ENCODE measurements at regions not wholly inside any gene's neighbourhood (a gene's known extent, or its start where the extent isn't known, plus 50 kb on each side); places are given as distances from the start of the nearest gene placed in this dataset.

DNA sequence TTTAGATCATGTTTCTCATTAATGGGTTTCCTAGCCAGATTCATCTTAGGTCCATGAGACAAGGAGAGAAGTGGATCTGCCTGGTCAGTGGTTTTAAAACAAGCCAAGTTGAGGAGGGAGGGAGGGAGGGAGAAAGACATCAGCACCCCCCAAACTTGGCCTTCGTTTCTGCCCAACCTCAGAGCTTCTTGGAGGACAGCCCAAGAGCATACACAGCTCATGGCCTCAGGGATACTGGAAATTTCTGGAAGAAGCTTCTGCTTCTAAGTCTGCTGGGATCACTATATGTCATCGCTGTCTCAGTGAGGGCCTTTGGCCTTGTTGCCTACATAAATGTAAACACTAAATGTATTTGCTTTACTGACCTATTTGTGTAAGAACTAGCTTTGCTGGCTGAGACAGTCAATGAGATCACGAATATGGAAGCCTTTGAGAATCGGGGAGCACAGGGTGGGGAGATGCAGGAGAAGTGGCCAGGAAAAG, 375.1 kb downstream of the BUD13 start (continued):
- no peak for TF ChIP-seq NFKB2 (CRISPR knock-in tag; IDR thresholded peaks at IDR 0.05; ENCODE audit: borderline replicate concordance)
- 0 out of 2 replicates have a peak, but pooled peaks have one; percentile 16 for TF ChIP-seq DPF2 (CRISPR knock-in tag; IDR thresholded peaks at IDR 0.05; ENCODE audit: borderline replicate concordance, low read depth)
- peak; percentile 100 for TF ChIP-seq ZNF614 (CRISPR knock-in tag; IDR thresholded peaks at IDR 0.05; ENCODE audit: borderline replicate concordance)
- TF ChIP-seq FOXP1 (IDR thresholded peaks at IDR 0.05) = no peak
- peak; percentile 67; the same call in 1 of the 2 replicates for TF ChIP-seq FOXP1 (CRISPR knock-in tag; IDR thresholded peaks at IDR 0.05)
- TF ChIP-seq STAT5B (CRISPR knock-in tag; IDR thresholded peaks at IDR 0.05) = no peak
- TF ChIP-seq KLF13 (CRISPR knock-in tag; IDR thresholded peaks at IDR 0.05) = no peak
- TF ChIP-seq, protein P1, sequence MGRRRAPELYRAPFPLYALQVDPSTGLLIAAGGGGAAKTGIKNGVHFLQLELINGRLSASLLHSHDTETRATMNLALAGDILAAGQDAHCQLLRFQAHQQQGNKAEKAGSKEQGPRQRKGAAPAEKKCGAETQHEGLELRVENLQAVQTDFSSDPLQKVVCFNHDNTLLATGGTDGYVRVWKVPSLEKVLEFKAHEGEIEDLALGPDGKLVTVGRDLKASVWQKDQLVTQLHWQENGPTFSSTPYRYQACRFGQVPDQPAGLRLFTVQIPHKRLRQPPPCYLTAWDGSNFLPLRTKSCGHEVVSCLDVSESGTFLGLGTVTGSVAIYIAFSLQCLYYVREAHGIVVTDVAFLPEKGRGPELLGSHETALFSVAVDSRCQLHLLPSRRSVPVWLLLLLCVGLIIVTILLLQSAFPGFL (CRISPR knock-in tag; IDR thresholded peaks at IDR 0.05) = no peak
- peak; percentile 36; the same call in 1 of the 2 replicates for TF ChIP-seq HDAC2 (CRISPR knock-in tag; IDR thresholded peaks at IDR 0.05)
- TF ChIP-seq MIXL1 (CRISPR knock-in tag; IDR thresholded peaks at IDR 0.05) = peak; percentile 60; the same call in 1 of the 2 replicates
- TF ChIP-seq, protein P2, sequence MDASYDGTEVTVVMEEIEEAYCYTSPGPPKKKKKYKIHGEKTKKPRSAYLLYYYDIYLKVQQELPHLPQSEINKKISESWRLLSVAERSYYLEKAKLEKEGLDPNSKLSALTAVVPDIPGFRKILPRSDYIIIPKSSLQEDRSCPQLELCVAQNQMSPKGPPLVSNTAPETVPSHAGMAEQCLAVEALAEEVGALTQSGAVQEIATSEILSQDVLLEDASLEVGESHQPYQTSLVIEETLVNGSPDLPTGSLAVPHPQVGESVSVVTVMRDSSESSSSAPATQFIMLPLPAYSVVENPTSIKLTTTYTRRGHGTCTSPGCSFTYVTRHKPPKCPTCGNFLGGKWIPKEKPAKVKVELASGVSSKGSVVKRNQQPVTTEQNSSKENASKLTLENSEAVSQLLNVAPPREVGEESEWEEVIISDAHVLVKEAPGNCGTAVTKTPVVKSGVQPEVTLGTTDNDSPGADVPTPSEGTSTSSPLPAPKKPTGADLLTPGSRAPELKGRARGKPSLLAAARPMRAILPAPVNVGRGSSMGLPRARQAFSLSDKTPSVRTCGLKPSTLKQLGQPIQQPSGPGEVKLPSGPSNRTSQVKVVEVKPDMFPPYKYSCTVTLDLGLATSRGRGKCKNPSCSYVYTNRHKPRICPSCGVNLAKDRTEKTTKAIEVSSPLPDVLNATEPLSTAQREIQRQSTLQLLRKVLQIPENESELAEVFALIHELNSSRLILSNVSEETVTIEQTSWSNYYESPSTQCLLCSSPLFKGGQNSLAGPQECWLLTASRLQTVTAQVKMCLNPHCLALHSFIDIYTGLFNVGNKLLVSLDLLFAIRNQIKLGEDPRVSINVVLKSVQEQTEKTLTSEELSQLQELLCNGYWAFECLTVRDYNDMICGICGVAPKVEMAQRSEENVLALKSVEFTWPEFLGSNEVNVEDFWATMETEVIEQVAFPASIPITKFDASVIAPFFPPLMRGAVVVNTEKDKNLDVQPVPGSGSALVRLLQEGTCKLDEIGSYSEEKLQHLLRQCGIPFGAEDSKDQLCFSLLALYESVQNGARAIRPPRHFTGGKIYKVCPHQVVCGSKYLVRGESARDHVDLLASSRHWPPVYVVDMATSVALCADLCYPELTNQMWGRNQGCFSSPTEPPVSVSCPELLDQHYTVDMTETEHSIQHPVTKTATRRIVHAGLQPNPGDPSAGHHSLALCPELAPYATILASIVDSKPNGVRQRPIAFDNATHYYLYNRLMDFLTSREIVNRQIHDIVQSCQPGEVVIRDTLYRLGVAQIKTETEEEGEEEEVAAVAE (CRISPR knock-in tag; IDR thresholded peaks at IDR 0.05; ENCODE audit: borderline replicate concordance) = no peak
- TF ChIP-seq, protein P3, sequence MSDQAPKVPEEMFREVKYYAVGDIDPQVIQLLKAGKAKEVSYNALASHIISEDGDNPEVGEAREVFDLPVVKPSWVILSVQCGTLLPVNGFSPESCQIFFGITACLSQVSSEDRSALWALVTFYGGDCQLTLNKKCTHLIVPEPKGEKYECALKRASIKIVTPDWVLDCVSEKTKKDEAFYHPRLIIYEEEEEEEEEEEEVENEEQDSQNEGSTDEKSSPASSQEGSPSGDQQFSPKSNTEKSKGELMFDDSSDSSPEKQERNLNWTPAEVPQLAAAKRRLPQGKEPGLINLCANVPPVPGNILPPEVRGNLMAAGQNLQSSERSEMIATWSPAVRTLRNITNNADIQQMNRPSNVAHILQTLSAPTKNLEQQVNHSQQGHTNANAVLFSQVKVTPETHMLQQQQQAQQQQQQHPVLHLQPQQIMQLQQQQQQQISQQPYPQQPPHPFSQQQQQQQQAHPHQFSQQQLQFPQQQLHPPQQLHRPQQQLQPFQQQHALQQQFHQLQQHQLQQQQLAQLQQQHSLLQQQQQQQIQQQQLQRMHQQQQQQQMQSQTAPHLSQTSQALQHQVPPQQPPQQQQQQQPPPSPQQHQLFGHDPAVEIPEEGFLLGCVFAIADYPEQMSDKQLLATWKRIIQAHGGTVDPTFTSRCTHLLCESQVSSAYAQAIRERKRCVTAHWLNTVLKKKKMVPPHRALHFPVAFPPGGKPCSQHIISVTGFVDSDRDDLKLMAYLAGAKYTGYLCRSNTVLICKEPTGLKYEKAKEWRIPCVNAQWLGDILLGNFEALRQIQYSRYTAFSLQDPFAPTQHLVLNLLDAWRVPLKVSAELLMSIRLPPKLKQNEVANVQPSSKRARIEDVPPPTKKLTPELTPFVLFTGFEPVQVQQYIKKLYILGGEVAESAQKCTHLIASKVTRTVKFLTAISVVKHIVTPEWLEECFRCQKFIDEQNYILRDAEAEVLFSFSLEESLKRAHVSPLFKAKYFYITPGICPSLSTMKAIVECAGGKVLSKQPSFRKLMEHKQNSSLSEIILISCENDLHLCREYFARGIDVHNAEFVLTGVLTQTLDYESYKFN (CRISPR knock-in tag; conservative IDR thresholded peaks at IDR 0.05) = peak; percentile 70
- TF ChIP-seq, protein P4, sequence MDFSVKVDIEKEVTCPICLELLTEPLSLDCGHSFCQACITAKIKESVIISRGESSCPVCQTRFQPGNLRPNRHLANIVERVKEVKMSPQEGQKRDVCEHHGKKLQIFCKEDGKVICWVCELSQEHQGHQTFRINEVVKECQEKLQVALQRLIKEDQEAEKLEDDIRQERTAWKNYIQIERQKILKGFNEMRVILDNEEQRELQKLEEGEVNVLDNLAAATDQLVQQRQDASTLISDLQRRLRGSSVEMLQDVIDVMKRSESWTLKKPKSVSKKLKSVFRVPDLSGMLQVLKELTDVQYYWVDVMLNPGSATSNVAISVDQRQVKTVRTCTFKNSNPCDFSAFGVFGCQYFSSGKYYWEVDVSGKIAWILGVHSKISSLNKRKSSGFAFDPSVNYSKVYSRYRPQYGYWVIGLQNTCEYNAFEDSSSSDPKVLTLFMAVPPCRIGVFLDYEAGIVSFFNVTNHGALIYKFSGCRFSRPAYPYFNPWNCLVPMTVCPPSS (IDR thresholded peaks at IDR 0.05) = no peak
- 0 out of 2 replicates have a peak, but pooled peaks have one; percentile 15 for TF ChIP-seq SAP130 (CRISPR knock-in tag; IDR thresholded peaks at IDR 0.05; ENCODE audit: low read depth)
- no peak for TF ChIP-seq IKZF4 (CRISPR knock-in tag; IDR thresholded peaks at IDR 0.05; ENCODE audit: borderline replicate concordance, low read depth, not compliant biosample characterization)
- TF ChIP-seq RARA (CRISPR knock-in tag; IDR thresholded peaks at IDR 0.05) = peak; percentile 56
- TF ChIP-seq, protein P5, sequence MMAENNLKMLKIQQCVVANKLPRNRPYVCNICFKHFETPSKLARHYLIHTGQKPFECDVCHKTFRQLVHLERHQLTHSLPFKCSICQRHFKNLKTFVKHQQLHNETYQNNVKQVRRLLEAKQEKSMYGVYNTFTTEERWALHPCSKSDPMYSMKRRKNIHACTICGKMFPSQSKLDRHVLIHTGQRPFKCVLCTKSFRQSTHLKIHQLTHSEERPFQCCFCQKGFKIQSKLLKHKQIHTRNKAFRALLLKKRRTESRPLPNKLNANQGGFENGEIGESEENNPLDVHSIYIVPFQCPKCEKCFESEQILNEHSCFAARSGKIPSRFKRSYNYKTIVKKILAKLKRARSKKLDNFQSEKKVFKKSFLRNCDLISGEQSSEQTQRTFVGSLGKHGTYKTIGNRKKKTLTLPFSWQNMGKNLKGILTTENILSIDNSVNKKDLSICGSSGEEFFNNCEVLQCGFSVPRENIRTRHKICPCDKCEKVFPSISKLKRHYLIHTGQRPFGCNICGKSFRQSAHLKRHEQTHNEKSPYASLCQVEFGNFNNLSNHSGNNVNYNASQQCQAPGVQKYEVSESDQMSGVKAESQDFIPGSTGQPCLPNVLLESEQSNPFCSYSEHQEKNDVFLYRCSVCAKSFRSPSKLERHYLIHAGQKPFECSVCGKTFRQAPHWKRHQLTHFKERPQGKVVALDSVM (CRISPR knock-in tag; IDR thresholded peaks at IDR 0.05) = no peak
- TF ChIP-seq ZNF782 (CRISPR knock-in tag; IDR thresholded peaks at IDR 0.05; ENCODE audit: borderline replicate concordance) = no peak
- TF ChIP-seq SMARCC2 (IDR thresholded peaks at IDR 0.05) = no peak

Data from HepG2 (cell line).